NCI-H82 treated with DMSO at 0.1 percent for 48 hours (cell line): ENCODE measurements at regions not wholly inside any gene's neighbourhood (a gene's known extent, or its start where the extent isn't known, plus 50 kb on each side); places are given as distances from the start of the nearest gene placed in this dataset.

ENCODE experiments used
- DNase-seq: peaks from one replicate; lab custom pipeline; 2025; ENCODE audit not compliant: unreplicated experiment; lab: John Stamatoyannopoulos, UW

DNA sequence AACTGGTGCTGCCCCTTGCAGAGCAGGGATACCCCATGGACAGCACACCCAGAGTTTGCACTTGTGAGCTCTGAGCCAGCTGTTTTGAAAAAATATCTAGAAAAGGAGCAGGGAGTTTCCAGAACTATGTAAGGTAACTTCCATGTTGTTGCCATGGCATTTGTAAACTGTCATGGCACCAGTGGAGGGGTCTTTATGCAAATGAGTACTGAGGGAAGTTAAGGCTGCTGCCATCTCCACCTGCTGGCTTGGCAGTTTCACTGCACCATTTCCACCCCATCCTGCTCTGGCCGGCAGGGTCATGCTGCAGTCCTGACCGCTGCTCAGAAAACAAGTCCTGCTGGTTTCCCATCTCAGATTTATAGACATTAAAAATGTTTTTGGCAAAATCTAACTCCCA lies 52.3 kb upstream of the SNTG2 start:
- no peak for DNase-seq

DNA sequence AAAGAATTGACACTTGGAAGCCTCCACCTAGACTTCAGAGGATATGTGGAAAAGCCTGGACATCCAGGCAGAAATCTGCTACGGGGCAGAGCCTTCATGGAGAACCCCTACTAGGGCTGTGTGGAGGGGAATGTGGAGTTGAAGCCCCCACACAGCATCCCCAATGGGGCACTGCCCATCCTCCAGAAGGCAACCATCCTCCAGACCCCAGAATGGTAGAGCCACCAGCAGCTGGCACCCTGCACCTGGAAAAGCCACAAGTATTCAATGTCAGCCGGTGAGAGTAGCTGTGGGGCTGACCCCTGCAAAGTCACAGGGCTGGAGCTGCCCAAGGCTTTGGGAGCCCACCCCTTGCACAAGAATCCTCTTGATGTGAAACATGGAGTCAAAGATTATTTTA lies 53.6 kb upstream of the SNTG2 start:
- DNase-seq: no peak

DNA sequence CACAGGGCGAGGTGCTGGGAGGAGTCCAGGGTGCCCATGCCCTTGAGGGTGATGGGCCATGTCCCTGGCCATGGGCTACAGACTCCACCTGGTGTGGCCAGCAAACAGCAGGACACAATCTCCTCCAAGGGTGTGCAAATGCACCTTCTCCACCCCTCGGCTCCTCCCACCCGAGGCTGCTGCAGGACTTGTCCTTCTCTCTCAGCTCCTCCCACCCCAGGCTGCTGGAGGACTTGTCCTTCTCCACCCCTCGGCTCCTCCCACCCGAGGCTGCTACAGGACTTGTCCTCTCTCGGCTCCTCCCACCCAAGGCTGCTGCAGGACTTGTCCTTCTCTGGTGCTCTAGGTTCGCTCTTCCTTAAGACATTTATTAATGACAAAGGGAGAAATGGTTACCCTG lies 57.3 kb upstream of the SNTG2 start:
- no peak for DNase-seq

DNA sequence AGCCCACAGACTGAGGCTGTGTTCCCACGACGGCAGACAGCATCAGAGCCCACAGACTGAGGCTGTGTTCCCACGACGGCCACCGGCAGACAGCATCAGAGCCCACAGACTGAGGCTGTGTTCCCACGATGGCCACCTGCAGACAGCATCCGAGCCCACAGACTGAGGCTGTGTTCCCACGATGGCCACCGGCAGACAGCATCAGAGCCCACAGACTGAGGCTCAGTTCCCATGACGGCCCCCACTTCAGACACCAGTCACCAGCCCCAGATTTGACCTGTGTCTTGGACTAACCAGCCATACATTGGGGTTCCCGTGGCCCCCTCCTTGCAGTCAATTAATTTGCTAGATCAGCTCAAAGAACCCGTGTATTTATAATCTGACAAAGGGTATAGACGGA lies 57.8 kb upstream of the SNTG2 start:
- DNase-seq: no peak

DNA sequence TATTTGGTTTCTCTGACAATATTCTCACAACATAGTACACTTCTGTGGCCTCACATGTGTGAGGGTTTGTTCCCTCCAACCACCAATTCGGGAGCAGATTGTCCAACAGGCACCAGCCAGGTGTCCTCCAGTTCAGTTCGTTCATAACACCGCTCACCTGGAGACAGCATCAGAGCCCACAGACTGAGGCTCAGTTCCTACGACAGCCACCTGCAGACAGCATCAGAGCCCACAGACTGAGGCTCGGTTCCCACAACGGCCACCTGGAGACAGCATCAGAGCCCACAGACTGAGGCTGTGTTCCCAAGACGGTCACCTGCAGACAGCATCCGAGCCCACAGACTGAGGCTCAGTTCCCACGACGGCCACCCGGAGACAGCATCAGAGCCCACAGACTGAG lies 58.2 kb upstream of the SNTG2 start:
- DNase-seq: no peak

DNA sequence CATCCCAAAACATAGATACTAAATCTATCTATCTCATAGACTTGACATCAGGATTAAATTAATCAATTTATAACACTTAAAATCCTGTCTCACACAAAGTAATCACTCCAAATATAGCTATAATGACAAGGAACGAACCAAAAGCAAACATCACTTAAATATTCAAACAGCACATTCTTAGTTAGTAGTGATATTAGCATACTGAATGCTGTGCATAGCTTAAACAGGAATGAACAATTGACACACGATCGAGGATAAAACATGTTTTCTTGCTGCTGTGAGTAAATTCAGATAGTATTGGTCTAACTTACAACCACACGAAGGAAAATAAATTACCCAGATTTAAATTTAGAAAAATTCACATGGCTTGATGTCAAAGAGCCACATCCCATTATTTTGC lies 58.9 kb upstream of the SNTG2 start:
- DNase-seq: no peak

DNA sequence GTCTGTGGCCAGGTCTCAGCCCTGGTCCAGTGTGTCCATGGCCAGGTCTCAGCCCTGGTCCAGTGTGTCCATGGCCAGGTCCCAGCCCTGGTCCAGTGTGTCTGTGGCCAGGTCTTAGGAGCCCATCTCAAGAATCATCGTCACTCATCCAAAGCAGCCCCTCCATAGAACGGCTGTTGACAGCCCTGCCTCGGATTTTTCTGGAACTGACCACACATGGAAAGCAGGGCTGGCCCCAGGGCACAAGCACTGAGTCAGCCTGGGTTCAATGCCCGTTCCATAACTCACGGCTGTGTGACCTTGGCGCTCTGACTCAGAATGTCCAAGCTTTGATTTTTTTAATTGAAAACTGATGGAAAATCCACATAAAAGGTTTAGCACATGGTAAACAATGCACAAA lies 59.9 kb upstream of the SNTG2 start:
- no peak for DNase-seq

DNA sequence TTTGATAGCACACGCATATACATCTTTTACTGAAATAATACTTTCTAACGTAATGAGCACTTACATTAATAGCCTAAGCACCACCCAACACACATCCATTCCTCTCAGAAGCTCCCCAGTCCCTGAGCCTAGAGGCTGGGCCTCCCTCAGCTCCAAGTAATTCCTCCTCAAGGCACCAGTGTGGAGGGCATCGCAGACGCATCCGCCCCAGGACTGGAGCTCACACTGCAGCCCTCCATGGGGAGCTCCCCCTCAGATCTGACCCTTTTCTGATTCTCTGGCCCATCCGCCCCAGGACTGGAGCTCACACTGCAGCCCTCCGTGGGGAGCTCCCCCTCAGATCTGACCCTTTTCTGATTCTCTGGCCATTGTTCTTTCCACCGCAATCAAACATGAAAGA lies 60.4 kb upstream of the SNTG2 start:
- no peak for DNase-seq

DNA sequence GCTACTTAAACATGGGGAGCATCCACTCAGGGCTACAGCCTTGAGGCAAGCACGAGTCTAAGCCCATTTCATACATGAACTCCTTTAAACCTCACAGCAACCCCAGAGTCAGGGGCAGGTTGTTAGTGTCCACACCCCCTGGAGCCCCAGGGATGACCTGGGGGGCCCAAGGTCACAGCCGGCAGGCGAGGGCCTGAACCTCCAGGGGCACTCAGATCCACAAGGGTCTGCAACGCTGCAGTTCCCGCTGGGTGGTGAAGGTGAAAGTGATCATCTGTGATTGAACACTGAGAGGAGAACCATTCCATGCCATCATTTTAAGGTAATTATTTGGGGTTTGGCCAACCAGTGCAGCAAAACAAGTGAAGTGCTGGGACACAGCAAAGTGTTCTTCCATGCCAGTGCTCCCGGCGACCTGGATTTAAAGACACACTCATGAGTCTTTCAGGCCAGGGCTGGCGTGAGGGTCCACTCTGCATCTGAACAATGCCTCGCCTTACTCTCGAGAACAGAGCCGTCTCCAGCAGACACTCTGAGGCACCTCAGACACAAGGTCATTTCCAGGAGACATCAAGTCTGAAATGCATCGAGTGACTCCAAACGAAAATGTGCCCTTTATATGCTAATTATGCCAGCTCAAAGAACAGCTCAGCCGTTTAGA lies 61.6 kb upstream of the SNTG2 start:
- DNase-seq: no peak

DNA sequence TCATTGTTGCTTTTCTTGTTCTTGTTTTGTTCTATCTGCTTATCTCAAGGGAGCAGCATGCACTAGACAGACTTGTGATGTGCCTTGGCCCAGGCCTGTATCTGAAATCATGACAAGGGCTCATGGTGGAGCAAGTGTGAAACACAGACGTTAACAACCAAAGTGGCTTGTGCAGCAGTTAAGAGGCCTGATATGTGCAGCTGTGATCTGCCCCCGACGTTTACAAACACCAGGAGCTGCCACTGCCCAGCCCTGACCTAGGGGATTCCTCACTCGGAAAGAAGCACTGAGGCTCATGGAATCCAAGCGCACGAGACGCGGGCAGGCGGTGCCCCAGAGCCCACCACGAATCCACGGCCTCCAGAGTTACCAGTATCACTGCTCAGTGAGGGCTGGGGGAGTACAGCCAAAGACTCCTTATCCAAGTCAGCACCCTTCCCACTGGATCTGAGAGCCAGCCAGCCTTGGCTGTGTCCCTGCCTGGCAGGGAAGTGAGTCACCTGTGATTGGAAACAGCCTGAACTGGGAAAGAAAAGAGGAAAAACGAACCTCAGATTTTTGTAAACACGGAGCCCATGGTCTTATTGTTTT lies 62.3 kb upstream of the SNTG2 start:
- no peak for DNase-seq

DNA sequence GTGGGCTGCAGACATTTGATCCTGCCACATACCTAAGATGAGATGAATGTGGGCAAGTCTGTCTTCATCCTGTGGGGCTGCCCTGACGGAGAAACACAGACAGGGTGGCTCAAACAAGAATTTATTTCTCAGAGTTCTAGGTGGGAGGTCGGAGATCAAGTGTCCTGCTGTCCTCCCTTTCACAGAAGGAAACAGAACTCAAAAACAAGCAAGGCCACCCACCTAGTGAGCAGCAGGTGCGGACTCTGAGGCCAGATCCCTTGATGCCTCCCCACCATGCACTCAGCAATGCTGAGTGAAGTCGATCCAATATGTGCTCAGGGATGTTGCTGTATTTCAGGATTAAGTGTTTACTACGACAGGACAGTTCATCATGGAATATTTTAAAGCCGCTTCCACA lies 63.0 kb upstream of the SNTG2 start:
- no peak for DNase-seq

DNA sequence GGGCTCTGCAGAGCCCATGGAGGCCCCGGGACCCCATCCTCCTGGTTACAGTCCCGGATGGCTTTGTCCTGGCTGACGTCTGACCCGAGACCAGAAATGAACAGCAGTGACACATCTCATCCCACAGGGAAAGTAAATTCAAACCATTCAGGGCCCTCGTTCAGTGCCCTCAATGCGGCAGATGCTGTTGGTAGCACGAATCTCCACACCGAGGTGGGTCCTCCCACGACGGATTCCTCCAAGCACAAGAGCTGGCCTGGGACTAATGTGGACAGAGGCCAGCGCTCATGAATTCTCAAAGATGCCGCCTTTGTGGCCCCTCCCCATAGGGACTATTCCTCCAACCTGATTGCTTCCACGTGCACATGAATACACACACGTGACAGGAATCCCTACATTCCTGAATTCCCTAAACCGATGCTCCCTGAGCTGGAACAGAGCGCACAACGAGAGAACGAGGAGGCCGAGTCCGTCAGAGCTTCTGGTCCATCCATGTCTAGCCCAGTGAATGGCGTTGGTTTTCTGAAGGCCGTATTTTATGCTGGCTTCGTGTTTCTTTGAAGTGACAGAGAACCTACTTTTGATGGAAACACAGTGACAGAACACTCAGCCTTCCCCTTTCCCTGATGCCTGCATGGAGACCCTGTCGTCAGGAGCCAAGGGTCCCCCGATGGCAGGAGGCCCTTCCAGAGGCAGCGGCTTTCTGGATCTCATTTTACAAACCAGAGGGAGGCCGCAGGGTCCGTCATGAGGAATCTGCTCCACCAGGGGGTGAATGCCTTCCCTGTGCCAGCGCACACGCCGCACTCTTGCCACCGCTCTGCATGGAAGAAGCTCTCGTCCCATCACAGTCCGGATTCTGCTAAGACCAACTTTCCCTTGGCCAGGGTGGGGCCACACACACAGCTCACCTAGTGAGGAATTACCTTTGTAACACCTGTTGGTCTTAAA lies 64.3 kb upstream of the SNTG2 start:
- no peak for DNase-seq

DNA sequence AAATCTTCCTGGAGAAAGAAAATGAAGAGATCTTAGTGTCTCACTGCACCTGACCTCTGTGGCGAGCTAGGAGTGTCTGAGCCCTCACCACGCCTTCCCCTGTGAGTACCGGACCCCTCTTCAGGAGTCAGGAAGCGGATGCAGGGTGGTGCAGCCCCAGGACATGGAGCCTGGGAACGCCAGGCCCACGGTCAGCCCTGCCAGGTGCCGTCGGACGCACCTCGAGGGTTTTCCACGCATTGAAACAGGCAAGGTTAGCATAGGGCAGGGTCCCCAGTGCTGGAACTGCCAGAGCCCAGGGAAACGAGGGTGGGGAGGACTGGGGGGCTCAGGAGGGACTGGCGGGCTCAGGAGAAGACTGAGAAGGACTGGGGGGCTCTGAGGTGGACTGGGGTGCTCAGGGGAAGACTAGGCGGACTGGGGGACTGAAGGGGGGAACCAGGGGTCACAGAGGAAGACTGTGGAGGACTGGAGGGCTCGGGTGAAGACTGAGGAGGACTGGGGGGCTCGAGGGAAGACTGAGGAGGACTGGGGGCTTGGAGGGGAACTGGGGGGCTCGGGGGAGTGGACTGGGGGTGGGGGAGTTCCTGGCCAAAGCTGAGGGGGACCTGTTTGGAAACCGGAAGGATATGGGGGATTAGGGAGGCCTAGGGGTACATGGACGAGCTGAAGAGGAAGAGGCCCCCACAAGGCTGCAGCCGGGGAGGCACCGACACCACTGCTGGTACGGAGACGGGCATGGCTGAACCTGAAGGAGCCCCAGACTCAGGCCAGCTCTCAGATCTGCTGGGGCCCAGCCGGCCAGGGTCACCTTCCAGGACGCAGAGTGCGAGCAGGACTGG lies 65.2 kb upstream of the SNTG2 start:
- no peak for DNase-seq

DNA sequence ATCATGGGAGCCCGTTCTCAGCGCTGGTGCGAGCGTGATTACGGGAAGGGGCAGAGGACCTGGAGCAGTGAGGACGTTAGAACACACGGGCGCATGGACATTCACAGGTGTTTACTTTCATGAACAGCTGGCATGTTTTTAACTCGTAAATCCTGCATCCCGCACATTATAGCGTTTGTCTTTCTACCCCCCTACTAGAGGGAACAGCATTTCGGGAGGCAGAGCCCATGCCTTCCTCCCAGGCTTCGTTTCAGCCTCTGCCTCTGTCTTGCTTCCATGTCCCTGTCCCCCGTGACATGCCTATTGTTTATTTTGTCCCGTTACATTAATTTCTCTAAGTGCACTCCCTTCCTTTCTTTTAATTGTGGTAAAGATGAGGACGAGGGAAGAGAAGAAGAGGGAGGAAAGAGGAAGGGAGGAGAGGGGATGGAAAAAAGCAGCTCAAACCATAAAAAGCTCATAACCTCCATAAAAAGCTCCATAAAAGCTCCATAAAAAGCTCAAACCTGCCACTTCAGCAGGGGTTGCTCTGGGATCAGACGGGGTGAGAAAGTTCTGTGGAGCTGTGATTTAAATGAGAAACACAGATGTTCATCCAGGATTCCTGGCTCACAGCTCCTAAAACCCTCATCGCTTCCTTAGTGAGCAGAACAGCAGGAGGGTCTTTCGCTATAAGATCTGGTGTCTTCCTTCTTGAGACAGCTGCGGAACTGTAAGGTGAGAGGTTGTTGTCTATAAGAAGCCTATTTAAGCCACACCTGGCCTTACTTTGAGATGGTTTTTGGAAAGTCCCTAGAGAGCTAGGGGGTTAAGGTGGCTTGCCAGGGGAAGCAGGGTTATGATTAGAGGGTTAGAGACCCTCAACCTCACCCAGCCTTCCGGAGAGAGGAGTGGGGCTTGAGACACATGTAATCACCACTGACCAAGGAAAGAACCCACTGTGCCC lies 66.6 kb upstream of the SNTG2 start:
- no peak for DNase-seq

DNA sequence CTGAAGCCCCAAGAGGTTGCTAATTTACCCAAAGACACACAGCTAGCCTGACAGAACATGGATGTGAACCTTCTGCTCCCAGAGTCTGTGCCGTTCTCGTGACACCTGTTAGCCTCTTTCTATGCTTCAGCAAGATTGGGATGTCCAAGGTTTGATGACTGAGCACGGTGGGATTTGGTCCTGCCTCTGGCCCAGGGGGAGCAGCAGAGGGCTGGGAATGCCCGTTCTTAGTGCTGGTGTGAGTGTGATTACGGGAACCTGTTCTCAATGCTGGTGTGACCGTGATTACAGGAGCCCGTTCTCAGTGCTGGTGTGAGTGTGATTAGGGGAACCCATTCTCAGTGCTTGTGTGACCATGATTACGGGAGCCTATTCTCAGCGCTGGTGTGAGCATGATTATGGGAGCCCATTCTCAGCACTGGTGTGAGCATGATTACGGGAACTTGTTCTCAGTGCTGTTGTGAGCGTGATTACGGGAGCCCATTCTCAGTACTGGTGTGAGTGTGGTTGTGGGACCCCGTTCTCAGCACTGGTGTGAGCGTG lies 67.3 kb upstream of the SNTG2 start:
- no peak for DNase-seq

DNA sequence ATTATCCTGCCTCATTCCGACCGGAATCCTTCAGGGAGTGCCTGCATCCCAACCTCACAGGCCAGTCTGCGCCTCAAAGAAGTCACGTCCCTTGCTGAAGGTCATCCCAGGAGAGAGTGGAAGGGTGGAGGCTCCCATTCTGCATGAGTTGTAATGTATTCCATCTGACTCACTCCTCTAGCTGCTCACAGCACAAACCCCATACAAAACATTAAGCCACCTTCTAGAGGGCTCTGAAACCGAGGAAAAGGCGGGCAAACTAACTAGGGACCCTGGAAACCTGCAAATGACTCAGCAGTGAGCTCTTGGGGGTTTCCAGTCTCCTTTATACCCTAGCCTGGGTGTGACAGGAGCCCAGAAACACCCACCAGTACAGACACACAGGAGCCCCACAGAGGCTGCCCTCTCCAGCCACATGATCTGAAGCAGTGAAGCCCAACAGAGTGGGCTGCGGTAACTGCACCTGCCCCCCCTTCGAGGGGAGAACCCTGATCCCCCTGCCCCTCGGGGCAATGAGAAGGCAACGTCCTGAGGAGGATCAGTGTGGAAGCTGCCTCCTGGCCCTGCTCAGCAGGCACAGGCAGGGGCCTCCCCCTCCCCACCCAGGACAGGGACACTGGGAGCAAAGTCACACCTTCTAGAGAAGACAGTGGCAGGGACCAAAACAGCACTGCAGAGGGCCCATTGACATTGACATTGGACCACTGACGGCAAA lies 69.3 kb upstream of the SNTG2 start:
- no peak for DNase-seq

DNA sequence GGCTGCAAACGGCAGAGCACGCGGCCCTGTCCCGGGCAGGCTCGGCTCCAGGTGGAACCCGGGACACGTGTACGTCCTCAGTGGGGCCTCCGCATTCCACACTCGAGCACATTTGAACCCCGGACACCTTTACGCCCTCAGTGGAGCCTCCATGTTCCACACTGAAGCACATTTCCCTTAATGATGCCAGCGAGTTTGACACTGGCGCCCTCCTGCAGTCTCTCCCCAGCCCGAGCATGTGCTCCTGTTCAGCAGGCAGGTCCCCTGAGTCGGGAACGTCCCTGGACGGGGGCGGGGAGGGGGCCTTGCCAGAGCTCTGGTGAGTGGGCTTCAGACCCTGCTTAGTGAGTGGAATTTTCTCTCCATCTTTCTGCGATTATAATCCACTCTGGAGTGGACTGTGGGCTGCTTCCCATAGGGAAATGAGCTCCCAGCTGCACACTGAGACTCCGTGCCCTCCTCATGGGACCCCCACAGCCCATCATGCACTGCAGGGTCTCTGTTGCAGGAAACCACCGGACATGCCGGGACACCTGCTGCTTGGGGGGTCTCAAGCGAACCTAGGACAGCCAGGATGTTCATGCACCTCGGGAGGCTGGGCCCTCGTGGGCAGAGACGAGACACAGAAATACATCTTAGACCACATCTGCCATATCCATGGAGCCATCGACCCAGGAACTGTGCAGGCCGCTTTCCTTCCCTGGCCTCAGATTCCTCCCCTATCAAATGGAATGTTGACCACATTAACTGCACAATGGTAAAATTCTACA lies 70.3 kb upstream of the SNTG2 start:
- DNase-seq: no peak

DNA sequence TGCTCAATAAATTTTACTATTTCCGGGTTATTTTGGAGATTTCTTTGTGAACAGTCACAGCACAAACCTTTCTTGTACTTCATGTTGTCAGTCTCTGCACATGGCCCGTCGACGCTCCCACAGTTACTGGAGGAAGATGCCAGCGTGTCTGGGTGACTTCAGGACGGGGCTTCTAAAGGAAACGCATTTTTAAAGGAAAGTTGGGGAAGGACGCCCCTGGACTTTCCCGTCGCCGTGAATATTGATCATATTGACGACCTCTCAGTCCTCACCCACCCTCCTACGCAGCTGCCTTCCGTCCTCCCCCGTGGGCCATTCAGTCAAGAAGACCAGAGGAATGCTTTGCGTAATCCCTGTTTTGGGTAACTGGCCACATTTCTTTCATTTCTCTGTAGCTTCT lies 71.1 kb upstream of the SNTG2 start:
- no peak for DNase-seq
